Stimulated activated CD4-positive, alpha-beta T cell treated with anti-CD3 and anti-CD28 coated beads, Interleukin-12 subunit alpha, Interleukin-12 subunit beta, amount 100 ng/mL, for 48 hours (primary cell): ENCODE measurements at regions not wholly inside any gene's neighbourhood (a gene's known extent, or its start where the extent isn't known, plus 50 kb on each side); places are given as distances from the start of the nearest gene placed in this dataset.
"Not testable (repeated sequence)": the region's sequence is repeated elsewhere in the genome, so short reads cannot be mapped to it uniquely, and the experiment has no call there.

Experiments
- DNase-seq, 3 donors: peaks; one replicate each; pipeline ENCODE4 v3.0.0-alpha.2; 2020; ENCODE audit warnings: low read depth in 2 of 3, low spot score in 1 of 3

DNA sequence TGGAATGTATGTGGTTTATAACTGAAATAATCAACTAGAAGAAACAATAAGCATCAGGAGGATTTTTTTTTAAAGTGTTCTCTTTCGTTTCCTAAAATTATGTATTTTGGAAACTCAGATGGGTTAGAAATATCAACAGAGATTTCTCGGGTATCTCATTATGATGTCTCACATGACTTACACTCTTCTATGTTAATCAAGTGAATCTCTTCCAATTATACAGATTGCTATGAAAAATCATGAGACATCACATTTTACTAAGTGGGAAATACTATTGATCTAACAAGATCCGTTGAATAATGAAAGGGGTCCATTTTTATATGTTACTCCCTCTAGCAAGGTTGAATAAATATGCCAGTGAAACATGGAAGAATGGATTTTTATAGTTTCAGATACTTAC lies 54.7 kb upstream of the NRIP1 start:
- no peak for DNase-seq

DNA sequence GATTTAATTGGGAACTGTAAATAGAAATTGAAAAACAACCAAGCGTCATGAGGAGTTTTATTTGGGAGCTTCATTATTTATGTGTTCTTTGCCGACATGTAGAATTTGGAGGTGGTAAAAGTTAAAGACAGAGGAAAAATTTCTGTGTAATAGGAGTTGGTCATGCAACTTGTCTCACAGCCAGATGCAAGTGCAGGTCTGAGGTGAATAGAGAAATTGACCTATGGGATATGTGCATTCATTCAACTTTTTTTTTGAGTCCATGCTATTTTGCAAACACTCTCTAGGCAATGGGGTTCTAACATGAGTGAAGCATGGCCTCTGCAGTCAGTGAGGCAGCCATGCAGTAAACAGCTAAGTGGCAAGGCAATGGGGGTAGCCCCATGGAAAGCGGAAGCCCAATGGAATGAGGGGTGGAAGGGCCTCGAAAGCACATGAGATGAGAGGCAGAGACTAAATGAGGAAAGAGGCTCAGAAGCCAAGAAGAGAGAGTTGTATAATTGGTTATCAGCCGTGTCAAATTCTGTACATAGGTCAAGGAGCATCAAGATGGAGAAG lies 56.4 kb upstream of the NRIP1 start:
- DNase-seq: no peak

DNA sequence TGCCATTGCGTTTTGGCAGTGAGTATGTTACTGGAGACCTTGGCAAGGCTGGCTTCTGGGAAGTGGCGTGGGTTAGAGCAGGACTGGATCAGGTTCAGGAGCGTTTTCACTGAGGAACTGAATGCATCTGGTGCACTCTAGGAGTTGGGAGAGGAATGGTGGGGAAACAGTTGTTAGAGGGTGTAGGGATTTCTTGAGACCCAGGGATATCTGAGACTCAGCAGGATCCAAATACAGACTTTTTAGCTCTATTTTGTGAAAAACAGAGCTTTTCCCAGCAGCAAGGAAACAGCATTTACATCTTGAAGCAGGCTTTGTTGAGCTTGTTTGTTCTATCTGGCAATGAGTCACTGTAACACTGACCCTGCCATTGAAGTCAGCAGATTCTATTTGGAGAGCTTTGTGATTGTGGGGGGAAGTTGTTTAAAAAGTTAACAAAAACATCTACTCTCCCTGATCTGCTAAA lies 56.9 kb upstream of the NRIP1 start:
- DNase-seq: no peak

DNA sequence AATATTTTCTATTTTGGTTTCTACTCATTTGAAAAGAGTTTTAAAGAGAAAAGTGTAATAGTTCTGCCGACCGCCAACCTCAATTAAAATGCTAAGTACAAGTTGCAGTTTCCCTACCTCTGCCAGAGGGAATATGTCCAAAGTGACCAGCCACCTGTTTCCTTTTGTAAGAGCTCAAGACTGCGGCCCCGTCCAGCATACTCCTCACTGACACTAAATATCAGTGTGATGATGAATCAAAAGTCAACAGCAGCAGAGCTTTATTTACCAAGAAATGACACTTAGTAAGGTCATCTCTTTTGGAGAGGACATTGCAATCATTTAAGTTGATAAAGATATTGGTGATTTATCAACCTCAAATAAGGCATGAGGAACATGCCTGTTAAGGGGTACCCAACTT lies 57.4 kb upstream of the NRIP1 start:
- DNase-seq: no peak

DNA sequence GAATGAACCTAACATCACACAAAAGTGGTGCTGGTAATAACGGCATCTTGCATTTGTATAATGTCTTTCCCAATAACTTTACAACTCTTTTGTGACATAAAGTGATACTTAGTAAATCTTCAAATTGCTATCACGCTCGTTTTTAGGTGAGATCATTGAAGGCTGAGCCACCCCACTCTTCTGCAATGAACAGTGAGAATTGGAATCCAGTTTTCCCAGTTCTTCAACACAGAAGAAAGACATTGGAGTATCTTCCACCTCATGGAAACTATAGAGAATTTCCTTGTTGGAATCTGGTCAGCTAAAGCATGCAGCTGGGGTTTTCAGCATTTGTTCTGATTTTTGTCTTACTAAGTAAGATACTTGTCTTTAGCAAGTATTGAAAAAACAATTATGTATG lies 59.9 kb upstream of the NRIP1 start:
- no peak for DNase-seq

DNA sequence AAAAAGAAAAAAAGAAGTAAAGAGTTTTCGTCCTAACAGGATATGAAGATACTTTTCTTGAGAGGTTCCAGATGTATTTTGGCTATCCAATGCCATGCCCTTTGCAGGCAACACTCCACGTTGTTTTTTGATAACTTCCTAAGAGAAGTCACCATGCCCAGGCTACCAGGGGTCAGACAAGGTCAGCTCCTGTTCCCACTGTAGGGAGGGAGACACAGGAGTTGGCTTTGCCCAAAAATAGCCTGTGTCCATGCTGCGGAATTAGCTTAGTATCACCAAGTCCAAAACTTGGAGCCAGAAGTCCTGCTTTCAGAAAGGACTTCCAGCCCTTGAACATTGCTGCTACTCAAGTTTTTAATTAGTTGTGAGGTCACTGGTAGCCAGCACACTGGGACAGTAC lies 62.1 kb upstream of the NRIP1 start:
- DNase-seq: no peak

DNA sequence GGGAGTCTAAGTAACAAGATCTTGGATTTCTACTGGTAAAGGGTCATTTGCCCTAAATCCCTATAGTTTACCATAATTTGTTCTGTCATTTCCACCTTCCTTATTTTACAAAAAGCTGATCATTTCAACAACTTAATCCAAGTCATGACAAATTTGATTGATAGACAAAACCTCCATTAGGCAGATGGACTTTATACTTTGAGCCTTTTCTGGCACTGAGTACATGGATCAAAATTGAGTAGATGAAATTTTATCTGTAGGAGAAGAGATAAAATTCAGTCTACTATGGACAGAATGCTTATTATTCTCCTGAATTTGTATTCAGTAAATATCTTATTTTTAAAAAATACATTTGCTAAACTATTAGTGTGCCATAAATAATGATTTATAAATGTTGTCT lies 62.6 kb upstream of the NRIP1 start:
- DNase-seq: no peak

DNA sequence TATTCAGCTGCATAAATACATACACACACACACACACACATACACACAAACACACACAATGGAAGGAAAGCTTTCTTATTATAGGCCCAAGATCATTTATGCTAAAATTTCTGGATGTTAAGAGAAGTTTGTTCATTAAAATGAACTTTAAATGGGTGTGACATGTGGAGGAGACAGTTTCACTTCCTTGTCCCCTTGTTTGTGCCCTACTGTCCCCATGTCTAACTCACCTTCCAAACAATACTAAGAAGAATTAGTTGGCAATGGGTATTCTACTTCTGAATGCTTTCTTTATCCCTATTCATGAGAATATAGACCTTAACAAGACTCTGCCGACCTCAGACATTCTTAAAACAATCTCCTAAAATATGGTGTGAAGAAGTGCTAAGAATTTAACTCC lies 63.5 kb upstream of the NRIP1 start:
- DNase-seq: no peak

DNA sequence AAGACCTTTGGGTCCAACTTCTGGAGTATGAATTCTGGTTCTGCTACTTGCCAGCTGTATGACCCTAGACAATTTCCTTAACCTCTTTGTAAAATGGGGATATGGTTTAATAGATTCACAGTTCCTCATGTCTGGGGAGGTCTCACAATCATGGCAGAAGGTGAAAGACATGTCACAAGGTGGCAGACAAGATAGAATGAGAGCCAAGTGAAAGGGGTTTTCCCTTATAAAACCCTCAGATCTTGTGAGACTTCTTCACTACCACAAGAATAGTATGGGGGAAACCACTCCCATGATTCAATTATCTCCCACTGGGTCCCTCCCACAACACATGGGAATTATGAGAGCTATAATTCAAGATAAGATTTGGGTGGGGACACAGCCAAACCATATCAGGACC lies 63.9 kb upstream of the NRIP1 start:
- not testable (repeated sequence) for DNase-seq

DNA sequence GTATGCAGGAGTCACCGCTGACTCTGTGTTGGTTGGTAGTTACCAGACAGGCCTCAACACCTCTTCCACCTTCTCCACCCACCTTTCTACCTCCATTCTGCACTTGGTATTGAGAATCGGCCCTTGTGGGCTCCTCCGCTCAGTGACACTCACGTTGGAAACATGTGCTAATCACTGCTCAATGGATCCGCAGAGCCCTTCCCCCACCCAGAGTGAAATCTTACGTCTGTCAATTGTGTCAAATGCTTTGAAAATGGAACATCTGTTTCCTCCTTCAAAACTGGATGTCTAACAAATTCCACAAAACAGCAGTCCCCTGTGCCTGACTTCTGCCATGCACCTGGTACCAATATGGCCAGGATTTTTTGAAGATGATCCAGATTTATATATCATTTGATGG lies 65.5 kb upstream of the NRIP1 start:
- no peak for DNase-seq

DNA sequence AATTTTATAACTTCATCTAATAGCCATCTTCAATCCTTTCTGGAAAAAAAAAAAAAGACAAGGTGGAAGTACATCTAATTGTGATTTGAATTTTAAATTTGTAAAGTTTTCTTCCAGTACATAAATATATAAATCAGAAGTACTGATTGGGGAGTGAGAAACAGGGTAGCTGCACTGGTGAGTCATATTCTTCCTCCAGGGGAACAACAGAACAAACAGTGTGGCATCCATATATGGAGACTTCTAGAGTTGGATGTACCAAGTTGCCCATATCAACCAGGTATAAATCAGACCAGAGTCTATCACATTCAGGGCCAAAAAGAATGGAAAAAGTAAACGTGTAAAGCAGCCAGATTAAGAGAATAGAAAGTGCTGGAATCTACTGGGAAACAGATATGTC lies 66.0 kb upstream of the NRIP1 start:
- DNase-seq: no peak

DNA sequence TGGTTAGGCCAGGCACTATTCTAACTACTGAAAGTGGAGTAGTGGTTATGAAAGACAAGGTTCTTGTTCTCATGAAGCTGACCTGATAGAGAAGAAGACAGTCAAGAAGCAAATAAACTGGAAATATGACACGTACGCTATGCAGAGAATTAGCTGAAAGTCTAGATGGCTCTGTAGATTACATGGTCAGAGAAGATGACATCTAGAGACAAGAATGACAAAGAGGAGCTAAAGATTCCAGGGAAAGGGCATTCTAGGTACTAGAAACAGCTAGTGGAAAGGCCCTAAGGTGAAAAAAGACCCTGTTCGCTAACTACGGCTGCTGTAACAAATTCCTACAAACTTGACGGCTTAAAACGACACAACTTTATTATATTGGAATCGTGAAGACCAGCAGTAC lies 68.0 kb upstream of the NRIP1 start:
- no peak for DNase-seq

DNA sequence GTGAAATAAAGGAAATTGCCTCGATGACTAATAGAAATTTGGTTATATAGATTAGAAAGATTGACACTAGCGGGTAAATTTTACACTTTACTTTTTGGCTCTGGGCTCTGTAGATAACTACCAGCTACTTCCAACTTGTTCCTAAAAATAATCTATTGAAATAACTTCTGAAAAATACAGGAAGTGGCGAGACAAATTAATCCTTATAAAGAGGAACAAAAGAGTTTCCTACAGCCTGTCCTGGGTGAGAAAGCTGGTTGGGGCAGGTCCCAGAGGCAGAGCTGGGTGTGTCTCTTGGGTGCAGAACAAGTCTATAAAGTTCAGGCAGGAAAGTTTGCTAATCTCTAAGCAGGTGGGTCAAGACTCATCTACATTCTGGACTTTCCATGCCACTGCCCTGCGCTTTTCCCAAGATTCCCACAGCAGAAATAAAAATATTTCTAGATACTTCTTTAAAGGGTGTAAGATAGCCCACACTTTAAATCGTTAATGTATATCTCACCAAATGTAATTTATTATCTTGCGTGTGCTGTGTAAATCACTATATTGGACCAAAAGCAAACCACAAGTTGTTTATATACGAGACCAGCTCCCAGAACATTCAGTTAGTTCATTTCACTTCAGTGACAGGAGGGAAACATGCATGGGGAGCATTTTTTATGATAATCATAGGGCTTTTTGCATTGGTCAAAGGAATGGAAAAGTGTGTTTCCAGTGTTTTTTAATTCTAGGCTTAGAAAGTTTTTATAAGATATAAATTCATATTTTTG lies 70.1 kb upstream of the NRIP1 start:
- no peak for DNase-seq

DNA sequence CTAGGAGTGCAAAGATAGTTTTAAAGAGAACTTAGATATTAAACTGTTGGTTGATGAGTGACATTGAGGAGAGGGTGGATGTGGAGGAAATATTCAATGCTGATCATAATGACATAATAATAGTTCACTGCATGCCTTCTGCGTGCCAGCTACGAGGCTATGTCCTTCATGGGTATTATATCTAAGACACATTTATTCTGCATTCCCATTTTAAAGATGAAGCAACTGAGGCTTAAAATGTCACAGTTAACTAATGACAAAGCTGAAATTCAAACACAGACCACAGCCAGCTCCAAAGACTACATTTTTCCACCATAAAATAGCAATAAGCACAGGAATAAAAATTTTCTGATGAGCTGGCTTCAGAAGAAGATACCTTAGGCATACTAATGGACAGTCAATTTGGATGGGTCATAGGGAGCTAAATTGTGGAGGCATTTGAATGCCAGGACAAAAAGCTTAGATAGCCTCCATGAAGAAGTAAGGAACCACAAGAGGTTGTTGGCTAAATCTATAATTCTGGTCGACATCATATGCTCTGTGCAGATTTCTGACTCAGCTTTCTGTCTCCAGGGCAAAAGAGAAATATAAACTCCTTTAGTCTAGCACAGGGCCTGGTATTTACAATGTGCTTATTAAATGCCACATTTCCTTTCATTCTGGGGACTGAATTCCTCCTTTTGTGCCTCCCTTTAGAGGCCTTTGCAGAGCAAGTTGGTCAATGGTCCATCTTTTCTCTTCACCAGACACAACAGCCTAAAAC lies 71.2 kb upstream of the NRIP1 start:
- DNase-seq: no peak

DNA sequence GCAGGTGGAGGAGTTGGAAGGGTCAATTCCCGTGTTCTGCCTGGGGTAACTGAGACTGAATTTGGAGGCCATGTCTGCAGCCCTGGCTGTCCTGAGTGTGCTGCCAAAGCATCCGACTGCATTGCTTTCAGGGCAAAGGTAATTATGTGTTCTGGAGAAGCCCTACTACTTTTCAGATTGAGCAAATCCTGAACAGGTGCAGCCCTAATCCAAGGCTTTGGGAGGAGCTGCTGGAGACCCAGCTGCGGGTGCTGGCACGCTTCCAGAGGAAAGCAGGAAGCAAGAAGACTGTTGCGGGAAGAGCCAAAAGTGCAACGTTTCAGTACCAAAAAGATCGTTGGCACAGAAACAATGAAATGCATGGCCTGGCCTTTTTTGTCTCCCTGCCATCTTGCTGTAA lies 73.7 kb upstream of the NRIP1 start:
- DNase-seq: no peak

DNA sequence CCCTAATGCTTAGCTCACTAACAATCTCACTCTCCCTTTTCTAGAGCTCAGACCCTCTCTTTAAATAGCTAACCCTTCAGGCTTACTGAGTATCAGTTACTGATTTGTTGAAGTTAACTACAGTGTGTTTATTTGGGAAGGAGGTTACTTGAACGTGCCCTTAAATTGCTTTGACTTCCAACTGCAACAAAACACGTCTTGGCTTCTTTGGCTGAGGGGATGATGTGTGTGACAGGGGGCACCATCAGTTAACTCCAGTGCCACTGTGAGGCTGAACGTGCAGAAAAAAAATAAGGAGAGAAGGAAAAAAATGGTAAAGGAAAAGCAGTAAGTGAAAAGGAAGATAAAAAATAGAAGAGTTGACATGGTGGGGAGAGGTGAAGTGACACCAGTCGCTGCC lies 75.1 kb upstream of the NRIP1 start:
- DNase-seq: no peak

DNA sequence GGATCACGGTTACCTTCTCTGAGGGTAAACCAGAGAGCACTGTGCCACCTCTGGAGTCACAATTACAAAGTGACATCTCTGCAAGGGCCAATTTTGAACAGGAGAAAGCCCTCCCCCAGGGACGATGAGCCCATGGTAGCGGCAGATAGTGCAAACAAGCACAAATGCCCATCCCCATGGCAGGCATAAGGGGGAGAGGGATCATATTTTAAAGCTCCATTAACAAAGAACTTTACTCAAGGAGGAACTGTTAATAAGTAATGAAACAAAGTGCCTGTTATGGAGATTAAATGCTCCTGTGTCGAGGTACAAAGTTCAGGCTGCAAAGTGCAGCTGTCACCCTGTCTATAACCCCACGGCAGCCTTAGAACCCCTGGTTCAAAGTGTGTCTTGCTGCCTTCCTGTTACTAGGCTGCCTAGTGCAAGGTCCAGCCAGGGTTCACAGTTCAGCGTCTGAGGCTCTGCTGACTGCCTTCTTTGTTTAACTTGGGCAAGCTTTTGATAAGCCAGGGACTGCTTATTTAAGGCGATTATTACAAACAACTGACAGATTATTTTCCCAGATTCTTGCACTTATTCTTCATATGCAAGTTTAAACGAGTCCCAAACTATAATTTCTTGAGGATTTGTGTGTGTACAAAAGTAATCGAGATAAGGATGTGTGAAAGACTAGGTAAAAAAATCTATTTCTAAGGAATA lies 75.7 kb upstream of the NRIP1 start:
- DNase-seq: no peak

DNA sequence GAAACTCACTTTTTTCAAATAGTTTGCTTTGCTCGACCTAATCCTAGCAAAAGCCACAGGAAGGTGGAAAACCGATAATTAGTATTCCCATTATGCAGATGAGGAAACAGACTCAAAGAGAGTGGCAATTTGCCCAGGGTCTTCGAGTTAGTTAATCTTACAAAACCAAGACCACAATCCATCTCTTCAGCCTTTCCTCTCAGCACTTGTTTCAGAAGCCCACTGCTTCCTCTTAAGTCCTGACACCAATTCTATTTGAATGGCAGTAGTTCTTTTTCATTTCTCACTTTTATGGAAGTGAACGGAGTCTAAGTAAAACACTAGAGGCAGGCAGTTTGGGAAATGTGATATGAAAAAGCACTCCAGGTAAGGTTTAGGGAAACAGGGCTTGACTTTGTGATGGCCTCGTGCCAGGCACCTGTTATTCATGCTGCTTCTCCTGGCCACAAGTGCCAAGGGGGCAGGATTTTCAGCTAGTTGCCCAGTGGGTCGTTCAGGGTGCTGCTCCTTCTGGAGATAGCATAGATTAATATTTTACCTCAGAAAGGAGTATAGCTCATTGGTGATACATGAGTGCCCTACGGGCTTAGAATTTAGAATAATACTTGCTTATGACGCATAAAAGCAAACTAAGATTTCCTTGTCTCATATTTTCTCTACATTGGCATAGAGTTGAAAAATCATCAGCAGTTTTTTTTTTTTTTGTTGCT lies 76.6 kb upstream of the NRIP1 start:
- DNase-seq: no peak

DNA sequence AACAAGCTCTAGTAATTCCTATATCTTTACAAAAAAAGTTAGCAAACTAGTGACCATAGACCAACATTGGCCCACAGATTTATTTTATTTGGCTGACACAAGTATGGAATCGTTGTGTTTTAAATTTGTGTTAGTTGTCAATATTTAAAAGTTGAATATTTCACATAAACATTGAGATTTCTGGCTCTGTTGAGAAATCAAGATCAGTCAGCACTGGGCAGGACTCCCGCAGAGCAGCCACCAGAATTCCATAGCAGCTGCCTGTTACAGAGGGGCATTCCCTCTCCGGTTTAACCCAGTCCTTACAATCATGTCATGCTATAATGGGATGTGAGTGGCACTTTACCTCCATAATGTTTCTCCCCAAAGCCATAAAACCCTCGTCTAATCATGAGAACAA lies 79.2 kb upstream of the NRIP1 start:
- DNase-seq: no peak

DNA sequence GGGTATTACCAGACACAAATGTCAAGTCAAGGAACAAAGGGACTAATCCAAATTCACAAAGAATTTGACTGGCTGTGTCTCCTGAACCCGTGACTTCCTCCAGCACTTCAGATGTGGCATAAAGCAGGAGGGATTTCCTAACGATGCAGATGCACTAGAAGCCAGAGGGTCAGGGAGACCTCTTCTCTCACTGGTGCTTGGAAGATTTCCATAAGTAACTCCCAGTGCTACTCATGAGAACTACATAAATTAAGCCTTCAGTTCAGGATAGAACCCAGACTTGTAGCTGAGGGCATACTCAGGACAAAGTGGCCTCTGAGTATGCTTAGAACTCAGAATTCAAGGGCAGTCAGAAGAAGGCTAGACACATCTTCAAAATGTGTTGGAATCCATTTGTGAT lies 83.6 kb upstream of the NRIP1 start:
- DNase-seq: no peak

DNA sequence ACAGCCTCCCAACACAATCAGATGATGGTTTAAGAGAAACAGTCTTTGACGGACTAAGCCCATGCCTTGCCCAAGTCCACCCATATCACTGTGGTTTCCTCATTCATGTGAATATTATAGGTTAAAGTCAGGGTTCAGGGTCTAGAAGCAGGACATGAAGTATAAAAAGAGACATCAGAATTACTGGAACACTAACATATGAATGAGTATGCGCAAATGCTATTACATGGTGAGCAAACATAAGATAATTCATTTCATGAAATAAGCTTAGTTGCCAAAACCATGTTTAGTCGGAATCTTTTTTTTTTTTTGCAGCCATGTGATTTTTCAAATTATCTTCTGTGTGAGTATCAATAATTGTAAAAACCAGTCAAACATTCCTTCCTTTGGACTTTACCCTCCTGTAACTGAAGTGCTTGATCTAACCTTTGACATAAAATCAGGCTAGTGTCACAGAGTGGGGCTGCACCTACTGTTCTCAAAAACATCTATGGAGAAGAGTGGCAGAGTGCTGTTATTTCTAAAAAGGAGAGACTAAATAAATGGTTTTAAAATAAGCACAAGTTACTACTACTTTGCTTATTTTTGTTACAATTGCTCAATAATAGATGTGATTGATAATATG lies 84.9 kb upstream of the NRIP1 start:
- no peak for DNase-seq
